Ishikawa (cell line): ENCODE measurements at regions not wholly inside any gene's neighbourhood (a gene's known extent, or its start where the extent isn't known, plus 50 kb on each side); places are given as distances from the start of the nearest gene placed in this dataset.

Source experiments
- CEBPB ChIP-seq: IDR thresholded peaks from 2 replicates; pipeline ENCODE4 v1.6.1; 2012
- CREB1 ChIP-seq: IDR thresholded peaks from 2 replicates; pipeline ENCODE4 v1.6.1; 2012; ENCODE audit warnings: low read depth
- EGR1 ChIP-seq: IDR thresholded peaks from 2 replicates; pipeline ENCODE4 v1.6.1; 2012
- EP300 ChIP-seq: IDR thresholded peaks from 2 replicates; pipeline ENCODE4 v1.6.1; 2012; ENCODE audit warnings: borderline replicate concordance
- FOXM1 ChIP-seq: IDR thresholded peaks from 2 replicates; pipeline ENCODE4 v1.6.1; 2012; ENCODE audit warnings: low read depth, borderline replicate concordance
- NFIC ChIP-seq: IDR thresholded peaks from 2 replicates; pipeline ENCODE4 v1.6.1; 2012
- RAD21 ChIP-seq: IDR thresholded peaks from 2 replicates; pipeline ENCODE4 v1.6.1; 2012; ENCODE audit warnings: low read depth
- TAF1 ChIP-seq: IDR thresholded peaks from 2 replicates; pipeline ENCODE4 v1.6.1; 2012; ENCODE audit warnings: low read depth, mild to moderate bottlenecking
- TCF12 ChIP-seq: IDR thresholded peaks from 2 replicates; pipeline ENCODE4 v1.6.1; 2012; ENCODE audit warnings: low read depth
- TEAD4 ChIP-seq: IDR thresholded peaks from 2 replicates; pipeline ENCODE4 v1.6.1; 2012
- YY1 ChIP-seq: IDR thresholded peaks from 2 replicates; pipeline ENCODE4 v1.6.1; 2012; ENCODE audit warnings: low read depth
- ZBTB7A ChIP-seq: IDR thresholded peaks from 2 replicates; pipeline ENCODE4 v1.6.1; 2012; ENCODE audit warnings: low read depth
- TF ChIP-seq, protein P1 (sequence below): IDR thresholded peaks from 2 replicates; pipeline ENCODE4 v1.6.1; 2012
- TF ChIP-seq, protein P2 (sequence below): IDR thresholded peaks from 2 replicates; pipeline ENCODE4 v1.6.1; 2012; ENCODE audit warnings: low read depth, mild to moderate bottlenecking
- TF ChIP-seq, protein P3 (sequence below): IDR thresholded peaks from 2 replicates; pipeline ENCODE4 v1.6.1; 2012

DNA sequence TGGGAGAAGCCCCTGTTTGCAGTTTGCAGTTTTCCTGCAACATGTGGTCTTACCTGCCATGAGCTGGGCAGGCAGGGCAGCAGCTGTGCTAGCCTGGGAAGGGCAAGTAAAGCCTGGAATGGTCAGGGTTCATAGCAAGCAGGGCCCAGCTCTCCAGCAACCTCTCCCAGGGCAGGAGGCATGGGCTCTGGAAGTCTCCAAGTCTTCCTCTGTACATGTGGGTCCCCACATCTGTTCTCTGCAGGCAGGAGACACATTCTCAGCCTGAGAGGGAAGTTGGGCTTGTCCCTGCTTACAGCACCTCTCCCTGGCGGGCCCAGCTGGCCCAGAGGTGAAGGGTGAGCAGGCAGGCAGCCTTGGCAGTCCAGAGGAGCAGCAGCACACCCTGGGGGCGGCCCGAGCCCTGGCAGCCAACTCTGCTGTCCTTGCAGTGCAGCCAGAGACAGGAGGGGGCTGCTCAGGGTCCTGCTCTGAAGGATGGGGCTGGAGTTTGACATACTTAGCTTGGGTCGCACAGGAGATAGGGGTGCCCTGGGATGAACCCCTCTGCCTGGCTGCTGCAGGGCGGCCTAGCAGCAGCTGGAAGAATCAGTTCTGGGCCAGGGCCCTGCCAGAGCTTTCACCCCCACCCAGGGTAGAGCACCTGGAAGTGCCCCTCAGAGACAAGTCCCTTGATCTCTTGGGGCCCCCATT lies 176.0 kb downstream of the MRPL14 start:
- no peak for TF ChIP-seq YY1
- TF ChIP-seq, protein P1, sequence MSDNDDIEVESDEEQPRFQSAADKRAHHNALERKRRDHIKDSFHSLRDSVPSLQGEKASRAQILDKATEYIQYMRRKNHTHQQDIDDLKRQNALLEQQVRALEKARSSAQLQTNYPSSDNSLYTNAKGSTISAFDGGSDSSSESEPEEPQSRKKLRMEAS: no peak
- no peak for TF ChIP-seq CEBPB
- peak; percentile 59 for TF ChIP-seq RAD21

DNA sequence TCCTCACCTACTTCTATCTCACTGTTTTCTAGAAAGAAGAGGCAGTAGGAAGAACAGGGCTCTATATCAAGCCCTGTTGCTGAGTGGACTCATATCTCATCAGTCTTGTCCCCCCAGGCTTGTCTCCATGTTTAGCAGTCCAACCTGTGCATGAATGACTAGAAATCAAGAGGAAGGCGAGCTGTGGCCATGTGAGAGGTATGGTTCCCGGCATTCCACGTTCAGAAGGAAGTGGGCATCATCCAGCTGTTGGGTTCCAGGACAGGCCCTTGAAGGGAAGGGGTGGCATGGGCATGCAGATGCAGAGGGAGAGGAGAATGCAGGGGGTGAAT lies 176.6 kb downstream of the MRPL14 start:
- TF ChIP-seq EGR1 (no peak), TAF1 (no peak), TCF12 (no peak), TEAD4 (no peak), CREB1 (no peak), CEBPB (no peak), YY1 (no peak), ZBTB7A (no peak), NFIC (no peak), EP300 (no peak), RAD21 (no peak), FOXM1 (no peak)
- TF ChIP-seq, protein P1: no peak
- TF ChIP-seq, protein P2, sequence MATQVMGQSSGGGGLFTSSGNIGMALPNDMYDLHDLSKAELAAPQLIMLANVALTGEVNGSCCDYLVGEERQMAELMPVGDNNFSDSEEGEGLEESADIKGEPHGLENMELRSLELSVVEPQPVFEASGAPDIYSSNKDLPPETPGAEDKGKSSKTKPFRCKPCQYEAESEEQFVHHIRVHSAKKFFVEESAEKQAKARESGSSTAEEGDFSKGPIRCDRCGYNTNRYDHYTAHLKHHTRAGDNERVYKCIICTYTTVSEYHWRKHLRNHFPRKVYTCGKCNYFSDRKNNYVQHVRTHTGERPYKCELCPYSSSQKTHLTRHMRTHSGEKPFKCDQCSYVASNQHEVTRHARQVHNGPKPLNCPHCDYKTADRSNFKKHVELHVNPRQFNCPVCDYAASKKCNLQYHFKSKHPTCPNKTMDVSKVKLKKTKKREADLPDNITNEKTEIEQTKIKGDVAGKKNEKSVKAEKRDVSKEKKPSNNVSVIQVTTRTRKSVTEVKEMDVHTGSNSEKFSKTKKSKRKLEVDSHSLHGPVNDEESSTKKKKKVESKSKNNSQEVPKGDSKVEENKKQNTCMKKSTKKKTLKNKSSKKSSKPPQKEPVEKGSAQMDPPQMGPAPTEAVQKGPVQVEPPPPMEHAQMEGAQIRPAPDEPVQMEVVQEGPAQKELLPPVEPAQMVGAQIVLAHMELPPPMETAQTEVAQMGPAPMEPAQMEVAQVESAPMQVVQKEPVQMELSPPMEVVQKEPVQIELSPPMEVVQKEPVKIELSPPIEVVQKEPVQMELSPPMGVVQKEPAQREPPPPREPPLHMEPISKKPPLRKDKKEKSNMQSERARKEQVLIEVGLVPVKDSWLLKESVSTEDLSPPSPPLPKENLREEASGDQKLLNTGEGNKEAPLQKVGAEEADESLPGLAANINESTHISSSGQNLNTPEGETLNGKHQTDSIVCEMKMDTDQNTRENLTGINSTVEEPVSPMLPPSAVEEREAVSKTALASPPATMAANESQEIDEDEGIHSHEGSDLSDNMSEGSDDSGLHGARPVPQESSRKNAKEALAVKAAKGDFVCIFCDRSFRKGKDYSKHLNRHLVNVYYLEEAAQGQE: no peak
- TF ChIP-seq, protein P3, sequence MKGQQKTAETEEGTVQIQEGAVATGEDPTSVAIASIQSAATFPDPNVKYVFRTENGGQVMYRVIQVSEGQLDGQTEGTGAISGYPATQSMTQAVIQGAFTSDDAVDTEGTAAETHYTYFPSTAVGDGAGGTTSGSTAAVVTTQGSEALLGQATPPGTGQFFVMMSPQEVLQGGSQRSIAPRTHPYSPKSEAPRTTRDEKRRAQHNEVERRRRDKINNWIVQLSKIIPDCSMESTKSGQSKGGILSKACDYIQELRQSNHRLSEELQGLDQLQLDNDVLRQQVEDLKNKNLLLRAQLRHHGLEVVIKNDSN: no peak

DNA sequence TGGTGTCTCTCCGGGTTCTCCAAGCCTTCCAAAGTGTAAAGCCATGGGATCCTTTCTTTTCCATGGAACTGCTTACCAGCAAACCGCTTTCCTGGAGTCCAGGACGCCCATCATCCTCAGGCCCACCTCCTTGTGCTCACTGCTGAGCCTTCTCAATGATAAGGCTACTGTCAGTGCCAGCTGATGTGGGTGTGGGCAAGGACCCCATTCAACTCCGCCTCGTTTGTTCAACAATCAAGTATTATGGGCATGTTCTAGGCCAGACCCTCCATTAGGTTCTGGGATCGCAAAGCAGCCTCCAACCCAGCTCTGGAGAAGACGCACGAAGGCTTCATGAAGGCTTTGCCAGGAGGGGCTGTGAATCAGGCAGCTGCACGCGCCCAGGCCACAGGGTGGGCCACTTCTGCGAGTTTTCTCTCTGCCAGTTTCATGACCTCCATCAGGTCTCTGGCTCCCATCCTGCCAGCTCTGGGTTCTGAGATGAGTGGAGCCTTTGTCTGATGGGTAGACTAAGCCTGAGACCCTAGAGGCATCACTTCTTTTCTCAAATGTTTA lies 177.1 kb downstream of the MRPL14 start:
- no peak for TF ChIP-seq YY1
- TF ChIP-seq, protein P2: no peak
- TF ChIP-seq FOXM1: no peak
- no peak for TF ChIP-seq CEBPB
- no peak for TF ChIP-seq TEAD4
- TF ChIP-seq, protein P1: no peak
- TF ChIP-seq ZBTB7A: no peak
- no peak for TF ChIP-seq CREB1
- no peak for TF ChIP-seq TAF1
- no peak for TF ChIP-seq TCF12
- TF ChIP-seq, protein P3: no peak
- no peak for TF ChIP-seq RAD21
- no peak for TF ChIP-seq NFIC
- TF ChIP-seq EGR1: no peak

DNA sequence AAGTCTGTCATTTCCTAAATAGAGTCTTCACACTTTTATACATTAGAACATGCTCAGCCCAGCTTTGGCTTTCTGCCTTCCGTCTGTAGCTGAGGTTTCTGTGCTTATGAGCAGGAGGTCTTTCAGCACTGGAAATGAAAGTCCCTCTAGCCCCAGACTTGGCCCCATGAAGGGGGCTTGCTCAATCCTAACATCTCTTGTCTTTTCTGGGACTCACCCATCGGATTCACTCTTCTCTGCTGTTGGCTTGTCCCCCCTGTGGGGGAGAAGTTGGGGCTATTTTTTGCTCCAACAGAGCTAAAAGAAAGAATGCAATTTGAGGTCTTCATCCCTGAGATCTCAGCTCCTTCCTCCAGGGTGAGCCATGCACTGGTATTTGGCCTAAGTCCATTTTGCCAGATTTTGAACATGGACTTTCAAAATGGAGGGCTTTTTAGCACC lies 177.7 kb downstream of the MRPL14 start:
- TF ChIP-seq TAF1 (no peak), EGR1 (no peak), YY1 (no peak), TCF12 (no peak), CEBPB (no peak), TEAD4 (no peak), NFIC (no peak), EP300 (no peak), ZBTB7A (no peak)
- TF ChIP-seq, protein P2: no peak
- TF ChIP-seq, protein P3: no peak
- TF ChIP-seq, protein P1: no peak
